Endothelial cell of umbilical vein (primary cell): ENCODE measurements at regions not wholly inside any gene's neighbourhood (a gene's known extent, or its start where the extent isn't known, plus 50 kb on each side); places are given as distances from the start of the nearest gene placed in this dataset.

Source experiments
- BruUV-seq: library from RNA; stranded (reverse); fragments of 400-500 nt; replicated peaks from 2 replicates; lab custom pipeline; 2021; lab: Mats Ljungman, UMichigan
- CTCF ChIA-PET: fragments of 300-600, 350-600 bp; sonication (Branson Sonifier 250); formaldehyde crosslinking; loops from one replicate; lab custom pipeline; 2021; ENCODE audit warnings: antibody characterized with exemption, inconsistent platforms; lab: Charles Lee
- POLR2A ChIA-PET: fragments of 300-600, 350-600 bp; sonication (Branson Sonifier 250); formaldehyde crosslinking; loops from one replicate; lab custom pipeline; 2021; ENCODE audit warnings: antibody characterized with exemption, inconsistent platforms; lab: Charles Lee
- DNase-seq: peaks from one replicate; pipeline ENCODE4 v3.0.0-alpha.2; 2011; ENCODE audit warnings: low read depth, low spot score
- FAIRE-seq: peaks from 2 replicates; lab custom pipeline; 2011; peaks lifted over from hg19 to GRCh38; lab: Jason Lieb, UNC
- H2AFZ ChIP-seq: 2 replicates; pipeline ENCODE4 v1.6.0; 2012; ENCODE audit warnings: low read depth, low read length, control low read depth, inconsistent platforms
- H3K27ac ChIP-seq: 2 replicates; pipeline ENCODE4 v1.5.1; 2011; ENCODE audit warnings: low read depth, mild to moderate bottlenecking, control low read depth, low read length, moderate library complexity; ENCODE audit not compliant: insufficient read depth
- H3K27me3 ChIP-seq, 2 experiments: 2 replicates each; pipeline versions ENCODE4 v1.6.0 to v1.6.1; 2011; ENCODE audit warnings: low read length in 2 of 2, mixed read lengths in 1 of 2; ENCODE audit not compliant: control insufficient read depth in 2 of 2, insufficient read depth in 2 of 2
- H3K36me3 ChIP-seq, 2 experiments: 2 replicates in 1 of 2; 3 replicates in 1 of 2; pipeline ENCODE4 v1.5.1; 2011; ENCODE audit warnings: low read length in 2 of 2, mild to moderate bottlenecking in 1 of 2, moderate library complexity in 1 of 2; ENCODE audit not compliant: control insufficient read depth in 2 of 2, insufficient read depth in 2 of 2; ENCODE audit errors: extremely low read depth in 1 of 2
- H3K4me1 ChIP-seq: 3 replicates; pipeline ENCODE4 v1.5.1; 2011; ENCODE audit warnings: mild to moderate bottlenecking, low read length; ENCODE audit not compliant: control insufficient read depth, insufficient read depth; ENCODE audit errors: extremely low read depth
- H3K4me2 ChIP-seq: 2 replicates; pipeline ENCODE4 v1.6.1; 2011; ENCODE audit warnings: low read length, control low read depth, mixed read lengths; ENCODE audit not compliant: insufficient read depth
- H3K4me3 ChIP-seq, 3 experiments: fragments of 200-600 bp in 1 of 3; sonication (generic), shearing (Covaris generic) in 1 of 3; replicated peaks in 1 of 3; 2 replicates each; pipeline ENCODE4 v1.5.1; 2011 to 2016; ENCODE audit warnings: control low read depth in 3 of 3, low read length in 3 of 3, mild to moderate bottlenecking in 2 of 3, inconsistent platforms in 1 of 3, low read depth in 1 of 3, moderate library complexity in 1 of 3; ENCODE audit not compliant: insufficient read depth in 1 of 3
- H3K79me2 ChIP-seq: 2 replicates; pipeline ENCODE4 v1.6.0; 2012; ENCODE audit warnings: low read length, inconsistent platforms; ENCODE audit not compliant: control insufficient read depth, insufficient read depth
- H3K9ac ChIP-seq: replicated peaks from 2 replicates; pipeline ENCODE3; 2011; ENCODE audit warnings: low read length, control low read depth; ENCODE audit not compliant: insufficient read depth; ENCODE audit errors: extremely low read depth
- H3K9me1 ChIP-seq: replicated peaks from 3 replicates; pipeline ENCODE4 v1.6.0; 2011; ENCODE audit warnings: mild to moderate bottlenecking, low read length; ENCODE audit not compliant: control insufficient read depth, insufficient read depth; ENCODE audit errors: extremely low read depth
- H3K9me3 ChIP-seq: replicated peaks from 2 replicates; pipeline ENCODE4 v1.5.1; 2012; ENCODE audit warnings: low read length, inconsistent platforms; ENCODE audit not compliant: control insufficient read depth, insufficient read depth
- H4K20me1 ChIP-seq: replicated peaks from 2 replicates; pipeline ENCODE3; 2011; ENCODE audit warnings: mild to moderate bottlenecking, low read length; ENCODE audit not compliant: control insufficient read depth, insufficient read depth; ENCODE audit errors: extremely low read depth
- FOS ChIP-seq: IDR thresholded peaks from 2 replicates; pipeline ENCODE4 v1.6.1; 2011; ENCODE audit warnings: mild to moderate bottlenecking, low read length, moderate library complexity, borderline replicate concordance; ENCODE audit not compliant: insufficient read depth
- MYC ChIP-seq: IDR thresholded peaks from one replicate; pipeline ENCODE4 v1.6.1; 2011; ENCODE audit warnings: mild to moderate bottlenecking, low read depth, low read length
- POLR2A ChIP-seq: IDR thresholded peaks from 2 replicates; pipeline ENCODE4 v1.6.1; 2012; ENCODE audit warnings: low read depth, mild to moderate bottlenecking, control low read depth, low read length
- POLR2AphosphoS5 ChIP-seq: IDR thresholded peaks from 2 replicates; pipeline ENCODE4 v1.6.1; 2012; ENCODE audit warnings: low read depth, mild to moderate bottlenecking, control low read depth, low read length, moderate library complexity; ENCODE audit not compliant: insufficient read depth
- dilution Hi-C: fragments of 300-500 bp; cut with MboI; formaldehyde crosslinking; loops from one replicate; pipeline ENCODE4 v1.15.0; 2019; ENCODE audit warnings: low sequenced_read_pairs; ENCODE audit not compliant: extremely low pct_ligation_motif_present
- intact Hi-C: fragments of 100-400 bp; cut with micrococcal nuclease; formaldehyde crosslinking; loops from one replicate; pipeline ENCODE4 v1.10.0; 2022
- TF ChIP-seq, protein P1 (sequence below): IDR thresholded peaks from 2 replicates; pipeline ENCODE4 v1.6.1; 2011; ENCODE audit not compliant: insufficient read depth, insufficient read length

DNA sequence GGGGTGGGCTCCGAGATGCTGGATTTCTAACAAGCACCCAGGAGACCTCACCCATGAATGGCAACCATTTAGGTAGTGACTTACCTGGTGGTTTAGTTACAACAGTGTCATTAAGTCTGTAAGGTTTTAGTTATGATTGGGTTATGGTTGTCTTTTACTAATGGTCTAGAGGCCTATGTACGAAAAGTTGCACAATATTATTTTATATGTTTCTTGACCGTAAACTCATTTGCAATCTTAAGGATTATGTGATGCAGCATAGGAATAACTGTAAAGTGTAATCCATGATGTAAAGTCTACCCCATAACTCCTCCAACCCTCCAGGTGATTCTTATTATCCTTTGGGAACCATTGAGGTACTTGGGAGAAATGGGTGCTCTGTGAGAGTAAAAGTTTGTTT lies 155.4 kb upstream of the ZEB2 start:
- FAIRE-seq (no peak), DNase-seq (no peak)
- H3K9me1 ChIP-seq, result no peaks in the 10 kb centered on the region
- ChIA-PET POLR2A (no interaction called here), CTCF (no interaction called here)
- intact Hi-C loops, result no loop called here
- H3K36me3 ChIP-seq, result no peaks in the 10 kb centered on the region
- no peak overlapping the region for H3K9ac ChIP-seq
- TF ChIP-seq POLR2A, result no peak
- no peak for TF ChIP-seq FOS
- H2AFZ ChIP-seq, result no peak overlapping the region
- dilution Hi-C loops, result no loop called here
- H3K9me3 ChIP-seq, result no peaks in the 10 kb centered on the region
- no peak overlapping the region for H3K4me2 ChIP-seq
- H3K79me2 ChIP-seq, result no peaks in the 10 kb centered on the region
- H3K4me3 ChIP-seq, result no peak overlapping the region
- H3K4me1 ChIP-seq, result no peaks in the 10 kb centered on the region
- H3K27me3 ChIP-seq, result no peaks in the 10 kb centered on the region
- no peak overlapping the region for H3K27ac ChIP-seq
- no TSS peak for BruUV-seq
- H4K20me1 ChIP-seq, result no peaks in the 10 kb centered on the region

DNA sequence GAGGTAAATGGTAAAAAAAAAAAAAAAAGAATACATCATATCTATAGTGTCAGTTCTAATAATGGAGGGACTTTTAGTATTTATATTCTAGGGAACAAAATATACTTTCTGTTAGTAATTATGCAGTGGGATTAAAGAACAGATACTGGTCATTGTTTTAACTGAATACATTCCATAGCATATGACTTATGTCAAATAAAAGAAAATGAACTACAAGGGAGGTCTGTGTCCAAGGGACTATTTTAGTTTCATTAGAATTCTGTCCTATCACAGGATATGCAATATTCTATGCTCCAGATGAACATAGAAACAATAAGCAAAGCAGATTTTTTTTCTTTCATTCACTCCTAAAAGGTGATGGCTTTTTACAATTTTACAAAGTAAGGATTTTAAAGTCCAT lies 154.2 kb upstream of the ZEB2 start:
- POLR2A ChIA-PET, result no interaction called here
- TF ChIP-seq MYC (no peak), POLR2A (no peak), POLR2AphosphoS5 (no peak)
- TF ChIP-seq, protein P1, sequence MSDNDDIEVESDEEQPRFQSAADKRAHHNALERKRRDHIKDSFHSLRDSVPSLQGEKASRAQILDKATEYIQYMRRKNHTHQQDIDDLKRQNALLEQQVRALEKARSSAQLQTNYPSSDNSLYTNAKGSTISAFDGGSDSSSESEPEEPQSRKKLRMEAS, result no peak
- BruUV-seq, result no TSS peak

More for the DNA sequence above, 154.2 kb upstream of the ZEB2 start:
- H2AFZ ChIP-seq, result no peak overlapping the region
- H3K9me1 ChIP-seq, result no peaks in the 10 kb centered on the region
- no peaks in the 10 kb centered on the region for H3K27me3 ChIP-seq
- intact Hi-C loops (no loop called here), dilution Hi-C loops (no loop called here)
- H3K9me3 ChIP-seq, result no peaks in the 10 kb centered on the region
- FAIRE-seq, result no peak
- H3K36me3 ChIP-seq, result no peaks in the 10 kb centered on the region
- CTCF ChIA-PET, result no interaction called here
- H3K79me2 ChIP-seq, result no peaks in the 10 kb centered on the region
- H4K20me1 ChIP-seq, result no peaks in the 10 kb centered on the region
- DNase-seq, result no peak
- H3K4me1 ChIP-seq, result no peaks in the 10 kb centered on the region
- H3K9ac ChIP-seq, result no peak overlapping the region
- no peak overlapping the region for H3K4me2 ChIP-seq
- H3K4me3 ChIP-seq, result no peak overlapping the region
- H3K27ac ChIP-seq, result no peak overlapping the region
